Breast epithelium (tissue), 3 donors: ENCODE measurements at regions not wholly inside any gene's neighbourhood (a gene's known extent, or its start where the extent isn't known, plus 50 kb on each side); places are given as distances from the start of the nearest gene placed in this dataset.

ENCODE experiments used
- CTCF ChIP-seq, 3 donors: fragments of 450-650 bp; IDR thresholded peaks; one replicate each; pipeline ENCODE4 v1.5.1; 2016 to 2017; ENCODE audit warnings: antibody characterized with exemption in 3 of 3, mild to moderate bottlenecking in 3 of 3, moderate library complexity in 3 of 3
- POLR2A ChIP-seq: fragments of 450-650 bp; IDR thresholded peaks from one replicate; pipeline ENCODE4 v1.6.1; 2016; ENCODE audit warnings: antibody characterized with exemption, mild to moderate bottlenecking, moderate library complexity

DNA sequence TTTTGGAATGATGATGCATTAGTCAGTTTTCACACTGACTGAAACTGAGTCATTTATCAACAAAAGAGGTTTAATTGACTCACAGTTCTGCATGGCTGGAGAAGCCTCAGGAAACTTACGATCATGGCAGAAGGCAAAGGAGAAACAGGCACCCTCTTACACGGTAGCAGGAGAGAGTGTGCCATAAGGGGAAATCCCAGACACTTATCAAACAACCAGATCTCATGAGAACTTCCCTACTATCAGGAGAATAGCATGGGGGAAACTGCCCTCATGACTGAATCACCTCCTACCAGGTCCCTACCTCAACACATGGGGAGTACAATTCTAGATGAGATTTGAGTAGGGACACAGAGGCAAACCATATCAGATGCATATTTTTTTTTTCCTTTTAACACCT, 504.5 kb upstream of the VRK2 start:
- TF ChIP-seq CTCF (IDR thresholded peaks at IDR 0.05) (no peak), POLR2A (no peak)
